Inflammatory macrophage (primary cell): ENCODE measurements at regions not wholly inside any gene's neighbourhood (a gene's known extent, or its start where the extent isn't known, plus 50 kb on each side); places are given as distances from the start of the nearest gene placed in this dataset.
A peak's percentile ranks its signal among the peaks of the same experiment; 100 is the strongest.
"Not testable (repeated sequence)": the region's sequence is repeated elsewhere in the genome, so short reads cannot be mapped to it uniquely, and the experiment has no call there.

ENCODE experiments used
- DNase-seq, 2 donors: peaks; one replicate each; pipeline ENCODE4 v3.0.0-alpha.2; 2020 to 2022

- DNase-seq, result no peak
Observed at GRCh38 chr13:59439776-59440428, 723.8 kb downstream of the DIAPH3 start.

- DNase-seq, result not testable (repeated sequence)
Observed at GRCh38 chr13:59441068-59441467, 722.7 kb downstream of the DIAPH3 start.

- DNase-seq, result no peak
Observed at GRCh38 chr13:59441596-59442280, 722.0 kb downstream of the DIAPH3 start.

GRCh38 chr13:59442461-59442860 lies 721.3 kb downstream of the DIAPH3 start:
- DNase-seq, result no peak

- no peak for DNase-seq
Observed at GRCh38 chr13:59442944-59443486, 720.7 kb downstream of the DIAPH3 start.

- no peak for DNase-seq
Observed at GRCh38 chr13:59444210-59444857, 719.4 kb downstream of the DIAPH3 start.

- no peak for DNase-seq
Observed at GRCh38 chr13:59445812-59446211, 717.9 kb downstream of the DIAPH3 start.

GRCh38 chr13:59446391-59446790 lies 717.3 kb downstream of the DIAPH3 start:
- DNase-seq, result no peak

GRCh38 chr13:59447031-59447430 lies 716.7 kb downstream of the DIAPH3 start:
- DNase-seq, result no peak

- DNase-seq, result no peak
Observed at GRCh38 chr13:59447846-59448620, 715.7 kb downstream of the DIAPH3 start.

- no peak for DNase-seq
Observed at GRCh38 chr13:59449750-59450149, 714.0 kb downstream of the DIAPH3 start.

- no peak for DNase-seq
Observed at GRCh38 chr13:59450229-59450628, 713.5 kb downstream of the DIAPH3 start.

GRCh38 chr13:59451236-59451635 lies 712.5 kb downstream of the DIAPH3 start:
- DNase-seq, result no peak

- peak; percentile 54 to 73 for DNase-seq
Observed at GRCh38 chr13:59452189-59452890, 711.4 kb downstream of the DIAPH3 start.

GRCh38 chr13:59458908-59459579 lies 704.7 kb downstream of the DIAPH3 start:
- DNase-seq, result no peak

- no peak for DNase-seq
Observed at GRCh38 chr13:59459972-59460371, 703.8 kb downstream of the DIAPH3 start.

GRCh38 chr13:59461411-59461810 lies 702.3 kb downstream of the DIAPH3 start:
- no peak for DNase-seq

- no peak for DNase-seq
Observed at GRCh38 chr13:59463023-59463422, 700.7 kb downstream of the DIAPH3 start.

GRCh38 chr13:59464926-59465325 lies 698.8 kb downstream of the DIAPH3 start:
- no peak for DNase-seq

- DNase-seq, result no peak
Observed at GRCh38 chr13:59468396-59468795, 695.3 kb downstream of the DIAPH3 start.

GRCh38 chr13:59471106-59471505 lies 692.6 kb downstream of the DIAPH3 start:
- peak in 1 of 2 donors; percentile 11 for DNase-seq

- DNase-seq, result no peak
Observed at GRCh38 chr13:59472134-59472533, 691.6 kb downstream of the DIAPH3 start.
